Transverse colon (tissue), 4 donors: ENCODE measurements at regions not wholly inside any gene's neighbourhood (a gene's known extent, or its start where the extent isn't known, plus 50 kb on each side); places are given as distances from the start of the nearest gene placed in this dataset.

Experiments used
- DNase-seq: peaks from one replicate; pipeline ENCODE4 v3.0.0-alpha.2; 2019
- H3K27ac ChIP-seq, 4 donors: fragments of 200-600 bp; sonication (generic); 2 replicates each; pipeline ENCODE4 v1.5.1; 2016 to 2018; ENCODE audit warnings: inconsistent platforms in 4 of 4
- H3K27me3 ChIP-seq: fragments of 200-600 bp; sonication (generic); 2 replicates; pipeline ENCODE4 v1.5.1; 2017; ENCODE audit warnings: inconsistent platforms
- H3K36me3 ChIP-seq, 4 donors: fragments of 200-600 bp; sonication (generic); 2 replicates each; pipeline ENCODE4 v1.5.1; 2017 to 2019; ENCODE audit warnings: inconsistent platforms in 4 of 4
- H3K4me1 ChIP-seq, 4 donors: fragments of 200-600 bp; sonication (generic); 2 replicates each; pipeline ENCODE4 v1.5.1; 2017 to 2020; ENCODE audit warnings: inconsistent platforms in 4 of 4
- H3K4me3 ChIP-seq, 4 donors: fragments of 200-600 bp; sonication (generic); 1 replicate in 1 of 4; 2 replicates in 3 of 4; pipeline versions ENCODE4 v1.5.1 to v1.6.1; 2017 to 2019; ENCODE audit warnings: inconsistent platforms in 4 of 4
- H3K9me3 ChIP-seq, 2 donors: fragments of 200-600 bp; sonication (generic); 2 replicates each; pipeline ENCODE4 v1.5.1; 2017 to 2019; ENCODE audit warnings: inconsistent platforms in 2 of 2
- CTCF ChIP-seq, 5 experiments: fragments of 200-600 bp in 3 of 5; fragments of 450-650 bp in 2 of 5; sonication (generic) in 3 of 5; IDR thresholded peaks; 1 replicate in 2 of 5; 2 replicates in 3 of 5; pipeline ENCODE4 v1.5.1; 2016 to 2017; ENCODE audit warnings: antibody characterized with exemption in 5 of 5, inconsistent platforms in 3 of 5, mild to moderate bottlenecking in 2 of 5, moderate library complexity in 1 of 5
- EP300 ChIP-seq: sonication (generic); formaldehyde crosslinking; IDR thresholded peaks from one replicate; pipeline ENCODE4 v1.6.1; 2017; ENCODE audit warnings: antibody characterized with exemption, low read depth
- POLR2A ChIP-seq: fragments of 450-650 bp; IDR thresholded peaks from one replicate; pipeline ENCODE4 v1.6.1; 2016; ENCODE audit warnings: antibody characterized with exemption, mild to moderate bottlenecking, moderate library complexity
- POLR2AphosphoS5 ChIP-seq, 3 donors: sonication (generic); formaldehyde crosslinking; IDR thresholded peaks; one replicate each; pipeline ENCODE4 v1.6.1; 2016; ENCODE audit warnings: antibody characterized with exemption in 3 of 3
- WGBS, 2 donors: methylation state at CpG; one replicate each; pipeline ENCODE4 v1.1.5; 2018; ENCODE audit warnings: low coverage in 1 of 2; 5-methylcytosine and 5-hydroxymethylcytosine counted together
- in situ Hi-C, 4 donors: fragments of 200-750 bp; cut with MboI; loops; one replicate each; pipeline versions ENCODE4 v1.15.0 to v1.15.1; 2017; ENCODE audit warnings: low sequenced_read_pairs in 3 of 4, low pct_ligation_motif_present in 1 of 4, low pct_unique_long_range_greater_than_20kb in 1 of 4
- intact Hi-C: fragments of 100-400 bp; cut with DNase I; formaldehyde crosslinking; loops from one replicate; pipeline ENCODE4 v1.15.1; 2023; ENCODE audit warnings: low total_unique reads

GRCh38 chr19:37303591-37304171 lies 67.2 kb upstream of the ZNF527 start:
- no peaks in the 10 kb centered on the region for H3K9me3 ChIP-seq
- DNase-seq = no peak
- TF ChIP-seq EP300 = no peak
- TF ChIP-seq POLR2AphosphoS5 (IDR thresholded peaks at IDR 0.05) = no peak
- TF ChIP-seq POLR2A = no peak

GRCh38 chr19:37304190-37304883 lies 66.6 kb upstream of the ZNF527 start:
- TF ChIP-seq CTCF (IDR thresholded peaks at IDR 0.05) (no peak), EP300 (no peak), POLR2AphosphoS5 (IDR thresholded peaks at IDR 0.05) (no peak), POLR2A (no peak)
- peak overlapping the region in 1 of 4 donors; percentile 48 for H3K27ac ChIP-seq
- no peaks in the 10 kb centered on the region for H3K4me1 ChIP-seq
- DNase-seq = peak; percentile 35
- no peaks in the 10 kb centered on the region for H3K9me3 ChIP-seq
- in situ Hi-C loops = no loop called here
- H3K36me3 ChIP-seq = no peaks in the 10 kb centered on the region
- WGBS, 2 donors = 66 to 67% methylated on average over 3 to 44 of the region's 44 CpGs
- no peaks in the 10 kb centered on the region for H3K27me3 ChIP-seq
- intact Hi-C loops = no loop called here
- peak overlapping the region; percentile 11 to 29 (median 18) for H3K4me3 ChIP-seq

More at GRCh38 chr19:37303591-37304171, 67.2 kb upstream of the ZNF527 start:
- H3K27me3 ChIP-seq = no peaks in the 10 kb centered on the region
- peak overlapping the region in 1 of 4 donors; percentile 48 for H3K27ac ChIP-seq
- H3K36me3 ChIP-seq = no peaks in the 10 kb centered on the region
- intact Hi-C loops = no loop called here
- peak overlapping the region; percentile 11 to 29 (median 18) for H3K4me3 ChIP-seq
- in situ Hi-C loops = no loop called here
- 69% methylated on average over 36 of the region's 36 CpGs; no CpG with 5 or more reads in 1 of the 2 donors for WGBS, 2 donors
- no peaks in the 10 kb centered on the region for H3K4me1 ChIP-seq

GRCh38 chr19:37304884-37305255 lies 66.0 kb upstream of the ZNF527 start:
- Histone ChIP-seq H3K4me3 (no peak overlapping the region), H3K27ac (no peak overlapping the region), H3K36me3 (no peaks in the 10 kb centered on the region), H3K9me3 (no peaks in the 10 kb centered on the region), H3K4me1 (no peaks in the 10 kb centered on the region), H3K27me3 (no peaks in the 10 kb centered on the region)
- TF ChIP-seq POLR2A = no peak
- no peak for TF ChIP-seq EP300
- TF ChIP-seq POLR2AphosphoS5 (IDR thresholded peaks at IDR 0.05) = no peak
- TF ChIP-seq CTCF (IDR thresholded peaks at IDR 0.05) = no peak
- in situ Hi-C loops = no loop called here
- intact Hi-C loops = no loop called here
- no peak for DNase-seq
- 96% methylated on average over 17 of the region's 17 CpGs; no CpG with 5 or more reads in 1 of the 2 donors for WGBS, 2 donors

- TF ChIP-seq POLR2AphosphoS5 (IDR thresholded peaks at IDR 0.05) (no peak), POLR2A (no peak), CTCF (IDR thresholded peaks at IDR 0.05) (no peak), EP300 (no peak)
- no peak overlapping the region for H3K4me3 ChIP-seq
- in situ Hi-C loops = no loop called here
- intact Hi-C loops = no loop called here
- H3K27me3 ChIP-seq = no peaks in the 10 kb centered on the region
- H3K4me1 ChIP-seq = no peaks in the 10 kb centered on the region
- WGBS, 2 donors = 94% methylated on average over 41 of the region's 41 CpGs; no CpG with 5 or more reads in 1 of the 2 donors
- H3K9me3 ChIP-seq = no peaks in the 10 kb centered on the region
- no peak for DNase-seq
- no peaks in the 10 kb centered on the region for H3K36me3 ChIP-seq
- no peak overlapping the region for H3K27ac ChIP-seq
Observed at GRCh38 chr19:37306383-37306963, 64.4 kb upstream of the ZNF527 start.
